GM19023 (cell line): ENCODE measurements at regions not wholly inside any gene's neighbourhood (a gene's known extent, or its start where the extent isn't known, plus 50 kb on each side); places are given as distances from the start of the nearest gene placed in this dataset.
"Not testable (repeated sequence)": the region's sequence is repeated elsewhere in the genome, so short reads cannot be mapped to it uniquely, and the experiment has no call there.

Source experiments
- ATAC-seq: cut with Tn5 transposase; IDR thresholded peaks from one replicate; pipeline ENCODE4 v1.9.1; 2021; ENCODE audit warnings: mild to moderate bottlenecking, moderate library complexity; ENCODE audit not compliant: unreplicated experiment

DNA sequence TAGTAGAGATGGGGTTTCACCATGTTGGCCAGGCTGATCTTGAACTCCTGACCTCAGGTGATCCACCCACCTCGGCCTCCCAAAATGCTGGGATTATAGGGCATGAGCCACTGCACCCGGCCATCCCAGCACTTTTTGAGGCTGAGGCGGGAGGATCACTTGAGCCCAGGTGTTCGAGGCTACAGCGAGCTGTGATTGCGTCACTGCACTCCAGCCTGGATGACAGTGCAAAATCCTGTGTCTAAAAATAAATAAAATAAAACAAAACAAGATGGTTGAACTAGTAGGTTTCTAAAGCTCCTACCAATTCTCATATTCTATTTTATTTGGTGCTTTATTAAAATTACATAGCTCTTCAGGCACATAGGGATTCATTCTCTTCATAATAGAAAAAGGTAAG, 890.3 kb upstream of the AUTS2 start:
- ATAC-seq = no peak

DNA sequence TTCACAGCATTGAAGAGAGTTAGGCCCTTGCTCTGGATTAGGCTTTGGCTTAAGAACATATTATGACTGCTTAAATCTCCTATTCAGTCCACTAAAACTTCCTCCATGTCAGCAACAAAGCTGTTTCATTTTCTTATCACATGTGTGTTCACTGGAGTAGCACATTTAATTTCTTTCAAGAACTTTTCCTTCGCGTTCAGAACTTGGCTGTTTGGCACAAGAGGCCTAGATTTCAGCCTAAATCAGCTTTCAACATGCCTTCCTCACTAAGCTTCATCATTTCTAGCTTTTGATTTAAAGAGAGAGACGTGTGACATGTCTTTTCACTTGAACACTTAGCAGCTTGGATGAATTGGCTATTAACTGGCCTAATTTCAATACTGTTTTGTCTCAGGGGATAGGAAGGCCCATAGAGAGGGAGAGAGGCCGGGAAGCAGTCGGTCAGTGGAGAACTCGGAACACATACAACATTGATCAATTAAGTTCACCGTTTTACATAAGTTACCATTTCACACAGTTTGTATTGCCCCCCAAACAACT, 885.2 kb upstream of the AUTS2 start:
- no peak for ATAC-seq

DNA sequence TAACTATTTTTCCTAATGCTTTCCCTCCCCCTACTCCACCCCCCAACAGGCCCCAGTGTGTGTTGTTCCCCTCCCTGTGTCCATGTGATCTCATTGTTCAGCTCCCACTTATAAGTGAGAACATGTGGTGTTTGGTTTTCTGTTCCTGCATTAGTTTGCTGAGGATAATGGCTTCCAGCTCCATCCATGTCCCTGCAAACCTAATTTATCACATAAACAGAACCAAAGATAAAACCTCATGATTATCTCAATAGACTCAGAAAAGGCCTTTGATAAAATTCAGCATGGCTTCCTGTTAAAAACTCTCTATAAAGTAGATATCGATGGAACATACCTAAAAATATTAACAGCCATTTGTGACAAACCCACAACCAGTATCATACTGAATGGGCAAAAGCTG, 884.1 kb upstream of the AUTS2 start:
- ATAC-seq = not testable (repeated sequence)

DNA sequence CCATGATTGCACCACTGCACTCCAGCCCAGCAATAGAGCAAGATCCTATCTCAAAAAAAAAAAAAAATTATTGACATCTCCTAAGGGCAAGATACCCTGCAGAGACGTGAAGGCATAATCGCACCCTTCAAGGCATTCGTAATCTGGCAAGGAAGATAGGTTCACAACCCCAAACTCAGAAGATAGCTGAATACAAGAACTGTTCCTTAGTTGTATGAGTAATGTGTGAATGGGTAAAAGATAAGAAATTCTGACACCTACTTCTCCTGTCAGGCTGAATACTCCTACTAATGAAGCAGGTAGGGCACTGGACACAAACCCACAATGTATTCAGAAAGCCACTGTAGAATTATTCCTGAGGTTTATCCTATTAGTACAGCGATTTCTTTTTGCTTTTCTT, 882.4 kb upstream of the AUTS2 start:
- ATAC-seq = no peak

DNA sequence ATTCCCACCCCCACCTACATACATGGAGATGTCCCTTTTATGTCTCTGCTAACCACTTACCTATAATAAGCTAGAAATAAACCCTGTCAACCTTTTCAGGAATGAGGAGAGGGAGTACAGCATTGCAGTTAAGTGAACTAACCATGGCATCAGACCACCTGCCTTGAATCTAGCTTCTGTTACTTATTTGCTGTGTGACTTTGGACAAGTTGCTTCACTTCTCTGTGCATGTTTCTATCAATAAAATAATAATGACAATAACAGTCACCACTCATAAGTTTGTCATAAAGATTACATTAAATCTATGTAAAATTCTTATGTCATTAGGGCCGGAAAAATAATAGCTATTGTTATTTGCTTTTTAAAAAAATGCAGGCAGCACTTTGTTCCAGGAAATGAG, 881.1 kb upstream of the AUTS2 start:
- no peak for ATAC-seq

DNA sequence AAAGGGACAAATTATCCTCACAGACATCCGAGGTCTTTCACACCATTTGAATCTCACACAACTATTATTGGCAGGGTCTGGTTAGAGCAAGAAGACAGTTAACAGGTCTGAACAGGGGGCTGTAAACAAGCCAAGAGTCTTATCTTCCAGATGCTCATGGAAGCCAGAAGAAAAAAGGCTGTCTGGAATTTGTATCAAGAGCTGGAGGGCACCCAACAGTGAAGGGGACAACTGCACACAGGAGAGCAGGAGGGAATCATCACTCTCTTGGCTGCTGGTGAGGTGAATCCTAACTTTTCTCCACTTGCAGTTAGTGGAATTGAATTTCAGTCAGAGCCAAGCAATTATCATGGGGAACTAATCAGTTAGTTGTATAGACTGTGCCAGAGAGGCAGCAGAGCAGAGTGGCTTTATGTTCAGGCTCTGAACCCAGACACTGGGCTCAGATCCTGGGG, 880.2 kb upstream of the AUTS2 start:
- ATAC-seq = no peak

DNA sequence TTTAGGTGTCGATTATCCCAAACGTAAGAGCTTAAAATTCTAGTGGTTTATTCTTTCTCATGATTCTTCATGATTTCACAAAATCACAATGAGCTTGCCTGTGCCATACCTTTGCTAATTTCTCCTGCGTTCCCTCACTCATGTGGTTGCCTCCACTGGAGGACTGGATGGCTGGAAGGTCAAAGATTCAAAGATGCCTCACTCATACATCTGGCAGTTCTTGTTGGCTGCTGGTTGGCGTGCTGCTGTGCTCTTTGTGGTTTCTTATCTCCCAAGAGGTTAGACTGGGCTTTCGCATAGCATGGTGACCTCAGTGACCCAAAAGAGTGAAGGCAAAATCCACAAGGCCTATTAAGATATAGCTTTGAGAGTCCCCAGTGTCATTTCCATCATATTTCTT, 877.6 kb upstream of the AUTS2 start:
- ATAC-seq = no peak

DNA sequence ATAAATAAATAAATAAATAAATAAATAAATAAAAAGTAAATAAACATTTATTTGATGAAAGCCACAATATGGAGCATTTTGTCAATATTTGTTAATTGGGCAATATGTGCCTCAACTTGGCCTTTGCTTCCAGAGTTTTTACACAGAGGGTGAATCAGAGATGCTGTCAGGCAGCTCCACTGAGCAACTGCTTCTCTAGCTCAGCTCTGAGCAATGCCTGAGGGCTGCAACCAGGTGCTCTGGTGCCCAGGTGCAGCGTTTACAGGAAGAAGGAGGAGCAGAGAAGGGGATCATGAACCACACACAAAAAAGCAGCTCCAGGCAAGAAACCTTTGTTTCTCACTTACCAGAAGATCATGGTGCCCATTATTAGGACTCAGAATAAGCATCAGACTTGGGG, 876.2 kb upstream of the AUTS2 start:
- no peak for ATAC-seq

DNA sequence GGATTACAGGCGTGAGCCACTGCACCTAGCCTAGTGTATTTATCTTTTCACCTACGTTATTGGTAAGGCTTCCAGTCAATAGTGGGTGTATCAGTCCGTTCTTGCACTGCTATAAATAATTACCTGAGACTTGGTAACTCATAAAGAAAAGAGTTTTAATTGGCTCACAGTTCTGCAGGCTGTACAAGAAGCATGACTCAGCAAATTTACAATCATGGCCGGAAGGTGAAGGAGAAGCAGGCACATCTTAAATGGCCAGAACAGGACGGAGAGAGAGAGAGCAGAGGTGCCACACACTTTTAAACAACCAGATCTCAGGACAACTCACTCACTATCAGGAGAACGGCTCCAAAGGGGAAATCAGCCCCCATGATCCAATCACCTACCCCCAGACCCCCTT, 873.3 kb upstream of the AUTS2 start:
- no peak for ATAC-seq

DNA sequence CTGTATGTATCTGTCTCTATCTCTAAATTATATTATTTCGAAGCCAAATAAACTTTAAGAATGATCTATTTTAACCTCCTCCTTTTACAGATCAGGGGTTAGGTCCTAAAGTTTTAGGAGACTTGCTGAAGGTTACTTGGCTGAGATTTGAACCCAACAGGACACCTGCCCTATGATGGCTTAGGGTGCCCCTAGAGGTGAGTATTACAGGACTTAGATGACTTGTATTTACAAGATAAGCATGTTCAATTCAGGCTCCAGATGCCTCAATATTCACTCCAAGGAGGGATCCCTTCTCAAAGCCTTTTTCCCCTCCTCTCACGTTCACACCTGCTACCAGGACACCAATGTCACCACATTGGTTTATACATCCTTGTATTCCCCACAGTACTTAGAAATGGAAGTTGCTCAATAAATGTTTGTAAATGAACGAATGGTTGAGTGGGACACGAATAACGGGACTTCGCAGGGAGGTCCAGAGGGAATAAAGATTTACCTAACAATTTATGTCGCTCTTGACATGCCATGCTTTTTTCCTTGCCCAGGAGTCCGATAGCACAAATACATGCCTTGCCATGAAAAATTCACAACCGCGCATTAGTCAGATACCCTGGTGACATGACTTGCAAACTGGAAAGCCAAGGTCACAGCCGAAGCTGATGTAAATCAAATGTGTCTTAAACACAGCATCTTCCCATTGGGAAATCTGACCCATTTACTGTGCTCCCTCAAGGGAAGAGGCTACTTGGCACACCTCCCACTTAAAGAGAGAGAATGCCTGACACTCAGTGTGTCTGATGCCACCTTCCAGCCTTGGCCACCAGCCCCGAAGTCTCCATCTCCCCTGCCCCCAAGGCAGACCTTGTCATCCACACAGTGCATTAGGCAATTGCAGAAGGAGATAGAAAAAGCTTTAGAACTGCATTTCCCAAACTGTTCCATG, 872.2 kb upstream of the AUTS2 start:
- ATAC-seq = no peak

DNA sequence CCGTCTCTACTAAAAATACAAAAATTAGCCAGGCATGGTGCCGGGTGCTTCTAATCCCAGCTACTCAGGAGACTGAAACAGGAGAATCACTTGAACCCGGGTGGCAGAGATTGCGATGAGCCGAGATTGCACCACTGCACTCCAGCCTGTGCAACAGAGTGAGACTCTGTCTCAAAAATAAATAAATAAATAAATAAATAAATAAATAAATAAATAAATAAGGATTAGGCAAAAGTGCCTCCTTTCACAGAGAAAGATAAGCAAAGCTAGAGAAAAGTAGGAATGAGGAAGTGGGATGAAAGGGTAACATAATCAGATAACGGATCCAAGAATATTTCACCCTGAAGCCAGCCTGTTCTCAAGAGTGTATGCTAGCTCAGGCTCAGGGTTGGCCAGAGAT, 869.6 kb upstream of the AUTS2 start:
- ATAC-seq = not testable (repeated sequence)

DNA sequence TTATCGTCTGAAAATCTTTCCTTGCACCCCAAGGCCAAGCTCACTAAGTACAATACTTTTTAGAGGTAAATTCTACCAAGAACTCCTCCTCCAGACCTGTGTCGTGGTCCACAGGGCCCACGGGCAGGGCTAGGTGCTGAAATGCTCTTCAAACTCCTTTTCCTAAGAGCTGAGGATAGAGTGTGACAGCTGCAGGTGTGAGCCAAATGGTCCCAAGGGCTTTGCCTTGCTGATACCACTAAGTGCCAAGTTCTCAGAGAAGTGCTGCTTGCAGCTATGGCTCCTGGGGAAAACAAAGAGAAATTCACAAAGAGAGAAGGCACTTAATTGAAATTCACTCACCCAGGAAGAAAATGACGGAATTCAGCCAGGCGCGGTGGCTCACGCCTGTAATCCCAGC, 868.9 kb upstream of the AUTS2 start:
- ATAC-seq = no peak

DNA sequence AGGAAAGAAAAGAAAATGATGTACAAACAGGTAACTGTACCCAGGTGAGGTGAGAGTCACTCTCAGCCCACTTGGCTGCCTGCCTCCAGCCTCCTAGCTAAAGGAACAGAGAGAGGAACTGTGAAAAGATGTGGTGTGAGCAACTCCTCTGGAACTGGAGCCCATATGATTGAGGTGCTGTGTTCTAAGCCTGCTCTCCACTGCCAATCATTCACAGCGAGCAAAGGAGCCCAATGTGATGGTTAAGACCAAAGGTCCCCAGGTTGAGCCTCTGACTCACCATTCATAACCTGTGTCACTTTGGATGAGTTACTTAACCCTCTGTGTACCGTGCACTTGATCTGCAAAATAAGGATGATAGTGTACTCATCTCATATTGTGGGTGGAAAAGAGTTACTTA, 868.1 kb upstream of the AUTS2 start:
- ATAC-seq = no peak

DNA sequence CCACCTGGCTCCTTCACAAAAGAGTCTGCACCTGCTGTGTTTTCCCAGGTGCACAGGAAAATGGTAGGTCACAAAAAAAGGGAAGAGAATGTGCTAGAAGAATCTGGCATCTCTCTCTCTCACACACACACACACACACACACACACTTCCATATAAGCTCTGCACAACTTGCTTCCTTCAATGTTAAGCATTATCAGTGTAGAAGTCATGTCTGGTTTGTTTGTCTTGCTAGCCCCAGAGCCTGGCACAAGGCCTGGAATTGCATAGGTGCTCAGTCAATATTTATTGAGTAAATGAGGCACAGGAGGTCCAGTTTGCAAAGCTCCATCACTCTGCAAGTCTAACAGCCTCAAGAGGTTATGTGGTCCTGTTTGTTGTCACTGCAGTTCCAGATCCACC, 867.3 kb upstream of the AUTS2 start:
- ATAC-seq = no peak

DNA sequence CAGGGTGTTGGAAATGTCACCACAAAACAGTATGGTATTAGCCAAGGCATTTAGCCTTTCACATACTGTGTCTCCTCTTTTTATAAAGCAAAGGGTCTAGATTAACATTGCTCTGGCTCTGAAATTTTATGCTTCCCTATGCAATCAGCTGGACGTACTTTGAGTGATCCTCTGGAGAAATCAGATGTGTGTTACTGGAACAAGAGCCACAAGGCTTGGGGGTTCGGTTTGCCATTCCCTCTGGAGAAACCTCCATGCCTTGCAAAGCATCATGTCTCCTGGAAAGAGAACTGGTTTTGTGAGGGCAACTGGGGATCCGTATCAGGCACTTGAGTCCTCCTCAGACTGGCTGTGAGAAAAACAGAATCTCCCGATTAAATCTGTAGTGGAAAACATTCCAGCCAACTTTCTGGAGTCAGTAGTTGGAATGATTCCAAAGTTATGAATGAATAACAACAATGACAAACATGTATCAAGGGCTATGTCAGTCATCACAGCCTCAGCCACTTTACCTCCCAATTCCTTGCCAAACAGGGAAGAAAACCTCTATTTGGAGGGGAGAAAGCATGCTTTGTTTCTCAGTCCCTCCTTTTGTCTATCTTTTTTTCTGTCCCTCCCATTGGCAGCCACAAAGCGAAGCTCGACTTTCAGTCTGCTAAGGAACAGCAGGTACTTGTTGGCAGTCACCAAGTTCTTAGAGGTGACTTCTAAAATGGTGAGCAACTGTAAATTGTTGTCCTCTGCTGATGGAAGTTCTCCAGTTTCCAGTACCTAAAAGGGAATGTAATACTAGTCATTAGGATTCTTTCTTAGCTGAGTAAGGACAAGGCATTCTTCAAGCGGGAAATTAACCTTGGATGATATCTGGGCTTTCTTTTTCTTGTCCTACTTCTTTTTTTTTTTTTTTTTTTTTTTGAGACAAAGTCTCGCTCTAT, 864.8 kb upstream of the AUTS2 start:
- no peak for ATAC-seq

DNA sequence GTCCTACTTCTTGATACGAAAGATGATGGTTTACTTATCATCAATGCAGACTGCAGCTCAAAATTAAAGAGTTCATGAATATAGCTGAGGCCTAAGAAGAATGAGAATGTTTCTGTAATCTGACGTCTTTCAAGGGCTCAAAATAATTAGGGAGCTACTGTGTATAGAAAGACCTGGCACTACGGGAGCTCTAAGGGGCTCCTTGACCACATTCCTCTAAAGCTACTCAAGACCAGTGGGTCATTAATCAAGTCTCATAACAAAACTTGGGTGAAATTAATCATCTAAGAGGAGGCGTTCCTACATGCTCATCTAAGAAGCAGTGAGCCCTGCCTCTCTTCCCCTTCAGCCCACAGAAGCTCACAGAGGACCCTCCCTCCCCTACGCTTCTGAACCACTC, 863.8 kb upstream of the AUTS2 start:
- no peak for ATAC-seq

DNA sequence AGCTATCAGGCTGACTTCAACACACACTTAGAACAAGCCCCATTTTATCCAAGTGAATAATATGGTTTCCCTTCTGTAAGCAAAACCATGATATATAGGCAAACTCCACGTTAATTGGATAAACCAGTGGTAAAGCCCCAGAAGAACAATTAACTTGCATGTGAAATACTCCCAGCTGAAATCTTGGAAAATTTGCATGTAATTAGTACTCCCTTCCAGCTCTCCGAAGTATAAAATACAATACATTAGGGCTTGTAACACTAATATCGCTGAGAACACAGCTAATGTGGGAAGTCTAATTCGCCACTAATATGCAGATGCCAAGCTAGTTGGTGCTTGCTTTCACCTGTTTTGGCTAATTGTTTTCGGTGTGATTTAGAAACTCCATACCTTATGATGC, 859.0 kb upstream of the AUTS2 start:
- ATAC-seq = no peak

DNA sequence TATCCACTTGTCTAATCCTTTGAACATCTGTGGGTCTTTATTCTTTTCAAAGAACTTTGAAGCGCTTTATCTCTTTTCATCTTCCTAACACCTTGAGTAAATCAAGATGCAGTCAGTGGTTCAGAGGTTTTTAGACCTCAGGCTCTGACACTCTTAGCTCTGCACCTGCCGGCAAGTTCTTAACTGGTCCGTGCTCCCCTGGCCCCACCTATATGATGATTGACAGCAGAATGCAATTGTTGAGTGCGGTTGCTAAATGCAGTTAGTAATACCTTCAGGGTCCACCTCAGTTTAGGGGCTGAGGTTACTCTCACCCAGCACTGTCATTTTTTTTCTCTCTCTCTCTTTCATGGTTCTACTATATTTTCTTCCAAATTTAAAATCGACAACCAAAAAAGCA, 854.2 kb upstream of the AUTS2 start:
- ATAC-seq = no peak

DNA sequence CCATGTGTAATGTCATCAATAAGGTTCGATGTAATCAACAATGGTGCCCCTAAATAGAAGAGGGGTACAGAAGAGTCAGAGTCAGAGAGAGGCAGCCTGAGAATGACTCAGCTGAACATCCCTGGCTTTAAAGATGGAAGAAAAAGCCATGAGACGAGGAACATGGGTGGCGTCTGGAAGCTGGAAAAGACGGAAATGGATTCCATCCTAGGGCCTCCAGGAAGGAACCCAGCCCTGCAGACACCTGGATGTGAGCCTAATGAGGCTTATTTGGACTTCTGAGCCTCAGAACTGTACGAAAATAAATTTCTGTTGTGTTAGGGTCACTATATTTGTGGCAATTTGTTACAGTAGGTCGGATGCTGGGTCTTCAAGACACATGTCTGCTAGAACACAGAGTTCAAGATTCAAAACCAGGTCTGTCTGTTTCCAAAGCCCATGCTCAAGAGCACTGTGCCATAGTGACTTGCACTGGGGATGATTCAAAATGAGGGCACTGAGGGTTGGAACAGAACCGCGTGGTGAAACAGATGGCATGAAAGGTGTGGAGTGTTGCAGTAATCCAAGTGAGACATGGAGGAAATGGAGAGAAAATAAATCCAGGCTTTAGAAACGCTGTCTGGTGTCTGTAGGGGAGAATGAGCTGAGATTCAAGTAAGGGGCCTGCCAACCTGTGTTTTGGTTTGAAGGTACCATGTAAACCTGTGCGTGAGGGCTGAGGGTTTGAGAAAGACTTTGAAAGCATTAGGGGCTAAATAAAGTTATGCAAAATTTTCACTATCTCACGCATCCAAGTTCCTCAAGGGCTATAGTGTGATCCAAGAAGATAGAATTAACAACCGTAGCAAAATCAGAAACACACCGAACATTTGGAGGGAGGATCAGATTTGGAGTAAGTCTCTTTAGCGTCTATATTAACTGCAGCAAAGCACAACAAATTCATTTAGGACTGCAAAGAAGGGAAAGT, 849.1 kb upstream of the AUTS2 start:
- ATAC-seq = no peak

DNA sequence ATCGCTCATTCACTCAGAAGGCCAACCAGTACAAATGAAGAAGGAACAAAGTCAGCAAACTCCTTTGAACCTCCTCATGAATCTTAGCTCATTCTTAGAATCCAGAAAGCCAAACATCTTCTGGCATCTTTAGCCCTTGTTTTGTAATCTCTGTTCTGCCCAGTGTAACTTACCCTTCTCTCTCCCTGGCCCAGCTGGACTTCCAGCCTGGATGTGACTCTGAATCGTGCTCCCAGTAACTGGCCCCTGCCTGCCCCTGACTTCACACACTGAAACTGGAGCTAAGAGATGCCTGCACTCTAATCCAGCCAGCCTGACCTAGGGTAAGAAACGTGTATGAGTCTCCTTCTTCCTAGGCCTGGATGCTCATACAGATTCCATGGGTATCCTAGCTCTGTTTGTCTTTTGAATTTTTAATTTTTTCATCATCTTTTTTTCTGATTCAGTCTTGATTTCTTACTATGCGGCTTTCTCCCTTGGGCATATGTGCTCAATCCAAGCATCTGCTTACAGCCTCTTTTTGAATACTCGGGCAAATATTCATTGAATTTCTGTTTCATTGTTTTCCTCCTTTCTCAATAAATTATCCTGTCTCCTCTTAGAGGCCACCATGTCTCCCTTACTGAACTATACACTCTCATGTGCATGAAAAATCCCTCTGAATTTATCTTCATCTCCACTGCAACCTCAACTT, 845.6 kb upstream of the AUTS2 start:
- ATAC-seq = no peak
